GM06990 (cell line): ENCODE measurements at regions not wholly inside any gene's neighbourhood (a gene's known extent, or its start where the extent isn't known, plus 50 kb on each side); places are given as distances from the start of the nearest gene placed in this dataset.

ENCODE experiments used
- DNase-seq: peaks from one replicate; pipeline ENCODE4 v3.0.0-alpha.2; 2011; ENCODE audit not compliant: insufficient read length; ENCODE audit errors: extremely low read depth
- H3K27me3 ChIP-seq: replicated peaks from 2 replicates; pipeline ENCODE4 v1.6.0; 2011; ENCODE audit warnings: low read length; ENCODE audit not compliant: control insufficient read depth, insufficient read depth
- H3K36me3 ChIP-seq: 2 replicates; pipeline ENCODE4 v1.5.1; 2011; ENCODE audit warnings: low read length; ENCODE audit not compliant: control insufficient read depth, insufficient read depth
- H3K4me3 ChIP-seq: replicated peaks from 2 replicates; pipeline ENCODE4 v1.5.1; 2011; ENCODE audit warnings: low read depth, mild to moderate bottlenecking, control low read depth, low read length
- CTCF ChIP-seq: IDR thresholded peaks from 2 replicates; pipeline ENCODE4 v1.5.1; 2011; ENCODE audit warnings: low read length, control low read depth, mild to moderate bottlenecking, inconsistent platforms; ENCODE audit not compliant: insufficient read depth, poor library complexity, severe bottlenecking

- TF ChIP-seq CTCF: no peak
- DNase-seq: no peak
- H3K36me3 ChIP-seq: no peaks in the 10 kb centered on the region
- H3K4me3 ChIP-seq: no peak overlapping the region
- no peaks in the 10 kb centered on the region for H3K27me3 ChIP-seq
These were observed 1040.8 kb downstream of the TAF11L14 start for GRCh38 chr5:18675041-18675440.

- Histone ChIP-seq H3K36me3 (no peaks in the 10 kb centered on the region), H3K27me3 (no peaks in the 10 kb centered on the region; the same call in 1 of the 2 replicates), H3K4me3 (no peak overlapping the region)
- no peak for DNase-seq
- no peak for TF ChIP-seq CTCF
These were observed 1052.0 kb downstream of the TAF11L14 start for GRCh38 chr5:18686253-18686652.

- H3K36me3 ChIP-seq: no peaks in the 10 kb centered on the region
- no peak overlapping the region for H3K4me3 ChIP-seq
- no peak for DNase-seq
- no peaks in the 10 kb centered on the region for H3K27me3 ChIP-seq
- TF ChIP-seq CTCF: no peak
These were observed 1053.2 kb downstream of the TAF11L14 start for GRCh38 chr5:18687429-18687828.

- TF ChIP-seq CTCF: no peak
- Histone ChIP-seq H3K4me3 (no peak overlapping the region), H3K36me3 (no peaks in the 10 kb centered on the region), H3K27me3 (no peaks in the 10 kb centered on the region)
- DNase-seq: no peak
These were observed 1065.4 kb downstream of the TAF11L14 start for GRCh38 chr5:18699681-18700080.

- H3K27me3 ChIP-seq: no peaks in the 10 kb centered on the region
- no peak for DNase-seq
- no peaks in the 10 kb centered on the region for H3K36me3 ChIP-seq
- H3K4me3 ChIP-seq: no peak overlapping the region
- no peak for TF ChIP-seq CTCF
These were observed 1068.6 kb downstream of the TAF11L14 start for GRCh38 chr5:18702821-18703220.

- no peak for DNase-seq
These were observed 1078.8 kb downstream of the TAF11L14 start for GRCh38 chr5:18712936-18713485.

More at GRCh38 chr5:18712936-18713485, 1078.8 kb downstream of the TAF11L14 start:
- TF ChIP-seq CTCF: no peak
- Histone ChIP-seq H3K36me3 (no peaks in the 10 kb centered on the region), H3K4me3 (no peak overlapping the region), H3K27me3 (no peaks in the 10 kb centered on the region)
